ENCODE measurements at regions not wholly inside any gene's neighbourhood (a gene's known extent, or its start where the extent isn't known, plus 50 kb on each side); places are given as distances from the start of the nearest gene placed in this dataset.
A peak's percentile ranks its signal among the peaks of the same experiment; 100 is the strongest.

- H3K9ac ChIP-seq (ENCODE audit: low read depth, low read length) = no peak overlapping the region
- TF ChIP-seq EZH2 (IDR thresholded peaks at IDR 0.05; ENCODE audit: borderline replicate concordance, low read depth, low read length, severe bottlenecking) = no peak
- TF ChIP-seq CTCF (IDR thresholded peaks at IDR 0.05; ENCODE audit: borderline replicate concordance, extremely low read depth, low read length, poor library complexity, severe bottlenecking) = no peak
- H3K27me3 ChIP-seq (ENCODE audit: insufficient read depth, low read length, poor library complexity) = no peaks in the 10 kb centered on the region
- no peaks in the 10 kb centered on the region for H4K20me1 ChIP-seq (ENCODE audit: insufficient read depth, low read length)
- H3K27ac ChIP-seq (ENCODE audit: low read length) = no peak overlapping the region
- H3K4me1 ChIP-seq (ENCODE audit: insufficient read depth, low read length) = no peaks in the 10 kb centered on the region
- no peaks in the 10 kb centered on the region for H3K36me3 ChIP-seq (ENCODE audit: insufficient read depth, low read length)
- H3K4me3 ChIP-seq (ENCODE audit: low read depth in 1 of 2, low read length in 2 of 2) = no peak overlapping the region
- no peaks in the 10 kb centered on the region for H3K79me2 ChIP-seq (ENCODE audit: insufficient read depth, low read length)
- no peak for ATAC-seq (ENCODE audit: insufficient read depth, low read depth)
- no peak overlapping the region for H3K4me2 ChIP-seq (ENCODE audit: insufficient read depth, low read length)
- DNase-seq = no peak
- no peak overlapping the region for H2AFZ ChIP-seq (ENCODE audit: low read depth, low read length)
- H3K9me3 ChIP-seq (ENCODE audit: insufficient read depth, low read length, severe bottlenecking) = no peaks in the 10 kb centered on the region
Measured at GRCh38 chr3:117660941-117661817, 951.6 kb downstream of the TUSC7 start.

GRCh38 chr3:117661818-117662095, 952.2 kb downstream of the TUSC7 start:
- H3K36me3 ChIP-seq (ENCODE audit: insufficient read depth, low read length) = no peaks in the 10 kb centered on the region
- no peak overlapping the region for H3K4me3 ChIP-seq (ENCODE audit: low read depth in 1 of 2, low read length in 2 of 2)
- no peak for DNase-seq
- no peaks in the 10 kb centered on the region for H3K27me3 ChIP-seq (ENCODE audit: insufficient read depth, low read length, poor library complexity)
- H3K9me3 ChIP-seq (ENCODE audit: insufficient read depth, low read length, severe bottlenecking) = no peaks in the 10 kb centered on the region
- H3K9ac ChIP-seq (ENCODE audit: low read depth, low read length) = no peak overlapping the region
- no peaks in the 10 kb centered on the region for H3K4me1 ChIP-seq (ENCODE audit: insufficient read depth, low read length)
- no peak for ATAC-seq (ENCODE audit: insufficient read depth, low read depth)
- H3K27ac ChIP-seq (ENCODE audit: low read length) = no peak overlapping the region
- H4K20me1 ChIP-seq (ENCODE audit: insufficient read depth, low read length) = no peaks in the 10 kb centered on the region
- no peak overlapping the region for H2AFZ ChIP-seq (ENCODE audit: low read depth, low read length)
- H3K4me2 ChIP-seq (ENCODE audit: insufficient read depth, low read length) = no peak overlapping the region
- no peaks in the 10 kb centered on the region for H3K79me2 ChIP-seq (ENCODE audit: insufficient read depth, low read length)
- no peak for TF ChIP-seq CTCF (IDR thresholded peaks at IDR 0.05; ENCODE audit: borderline replicate concordance, extremely low read depth, low read length, poor library complexity, severe bottlenecking)
- TF ChIP-seq EZH2 (IDR thresholded peaks at IDR 0.05; ENCODE audit: borderline replicate concordance, low read depth, low read length, severe bottlenecking) = no peak

GRCh38 chr3:117665296-117665695, 955.7 kb downstream of the TUSC7 start:
- TF ChIP-seq CTCF (IDR thresholded peaks at IDR 0.05; ENCODE audit: borderline replicate concordance, extremely low read depth, low read length, poor library complexity, severe bottlenecking) = no peak
- no peak for TF ChIP-seq EZH2 (IDR thresholded peaks at IDR 0.05; ENCODE audit: borderline replicate concordance, low read depth, low read length, severe bottlenecking)
- Histone ChIP-seq H3K27ac (ENCODE audit: low read length) (no peak overlapping the region), H3K9ac (ENCODE audit: low read depth, low read length) (no peak overlapping the region), H3K79me2 (ENCODE audit: insufficient read depth, low read length) (no peaks in the 10 kb centered on the region), H2AFZ (ENCODE audit: low read depth, low read length) (no peak overlapping the region), H3K27me3 (ENCODE audit: insufficient read depth, low read length, poor library complexity) (no peaks in the 10 kb centered on the region), H3K4me3 (ENCODE audit: low read depth in 1 of 2, low read length in 2 of 2) (no peak overlapping the region), H3K4me2 (ENCODE audit: insufficient read depth, low read length) (no peak overlapping the region), H3K9me3 (ENCODE audit: insufficient read depth, low read length, severe bottlenecking) (no peaks in the 10 kb centered on the region), H3K36me3 (ENCODE audit: insufficient read depth, low read length) (no peaks in the 10 kb centered on the region), H3K4me1 (ENCODE audit: insufficient read depth, low read length) (no peaks in the 10 kb centered on the region), H4K20me1 (ENCODE audit: insufficient read depth, low read length) (no peaks in the 10 kb centered on the region)
- ATAC-seq (ENCODE audit: insufficient read depth, low read depth) (no peak), DNase-seq (peak; percentile 5)
